ENCODE measurements at regions not wholly inside any gene's neighbourhood (a gene's known extent, or its start where the extent isn't known, plus 50 kb on each side); places are given as distances from the start of the nearest gene placed in this dataset.

DNA sequence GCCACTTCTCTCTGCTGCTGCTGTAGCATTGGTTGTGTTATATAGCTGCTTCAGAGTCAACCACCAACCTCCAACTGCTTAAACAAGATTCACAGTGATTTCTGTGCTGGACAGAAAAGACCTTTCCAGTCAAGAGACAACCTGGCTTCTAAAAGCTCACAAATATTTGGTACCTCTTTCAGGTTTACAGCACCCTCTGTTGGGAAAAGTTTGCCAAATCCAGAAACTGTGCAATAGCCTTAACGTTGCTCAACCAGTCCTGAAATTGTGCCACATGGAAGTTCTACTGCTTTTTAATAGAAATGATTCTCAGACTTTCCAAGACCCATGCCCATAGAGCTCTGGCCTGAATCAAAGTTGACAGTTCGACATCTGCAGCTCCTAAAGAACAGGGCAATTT is 842.1 kb upstream of the HTR2C start:
- peaks cover 11% of the 10 kb centered on the region for H3K27me3 Mint-ChIP-seq
- no peaks in the 10 kb centered on the region for H3K4me1 Mint-ChIP-seq (ENCODE audit: low read depth)
- no peak for DNase-seq
- H3K4me3 Mint-ChIP-seq = no peak overlapping the region
- H3K9me3 Mint-ChIP-seq = no peaks in the 10 kb centered on the region
- no peaks in the 10 kb centered on the region for H3K36me3 Mint-ChIP-seq (ENCODE audit: low read depth)
- no peak overlapping the region for H3K27ac Mint-ChIP-seq

DNA sequence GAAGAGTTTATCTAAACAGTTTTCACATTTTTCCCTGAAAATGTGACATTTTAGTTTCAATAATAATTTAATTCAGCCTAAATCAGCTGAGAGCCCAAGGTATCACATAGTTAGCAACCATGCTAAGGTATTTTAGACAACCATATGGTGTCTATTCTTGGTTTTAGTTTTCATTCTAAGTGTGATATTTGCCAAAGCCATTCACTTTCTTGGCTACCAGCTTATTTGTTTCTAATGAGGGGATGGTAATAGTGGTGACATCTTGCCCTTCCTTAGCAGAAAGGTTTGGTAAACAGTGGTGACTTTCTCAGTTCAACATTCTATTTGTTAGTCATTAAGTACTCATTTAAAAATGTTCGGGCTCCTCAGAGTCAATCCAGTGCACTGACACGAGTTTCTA is 854.9 kb upstream of the HTR2C start:
- no peak for DNase-seq
- H3K27me3 Mint-ChIP-seq = peaks cover 10% of the 10 kb centered on the region
- no peaks in the 10 kb centered on the region for H3K36me3 Mint-ChIP-seq (ENCODE audit: low read depth)
- H3K4me3 Mint-ChIP-seq = no peak overlapping the region
- H3K4me1 Mint-ChIP-seq (ENCODE audit: low read depth) = no peaks in the 10 kb centered on the region
- no peak overlapping the region for H3K27ac Mint-ChIP-seq
- H3K9me3 Mint-ChIP-seq = no peaks in the 10 kb centered on the region

DNA sequence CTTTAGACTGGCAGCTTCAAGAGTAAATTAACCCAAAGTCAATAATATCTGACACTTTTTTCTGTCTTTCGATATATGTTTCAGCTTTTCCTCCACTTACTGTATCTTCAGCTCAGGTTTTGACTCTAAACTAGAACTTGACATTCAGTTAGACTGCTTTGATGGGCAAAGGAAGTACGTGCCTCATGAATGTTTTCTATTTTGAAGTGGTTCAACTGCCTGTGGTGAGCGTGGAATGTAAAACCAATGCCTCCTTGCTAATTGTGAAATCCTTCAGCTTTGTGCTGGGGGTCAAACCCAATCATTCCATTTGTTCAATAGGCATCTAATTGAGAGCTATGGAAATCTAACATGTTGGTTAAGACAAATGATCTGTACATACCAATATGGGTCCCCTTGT is 857.0 kb upstream of the HTR2C start:
- H3K27me3 Mint-ChIP-seq = peaks cover 6% of the 10 kb centered on the region
- no peaks in the 10 kb centered on the region for H3K9me3 Mint-ChIP-seq
- no peaks in the 10 kb centered on the region for H3K4me1 Mint-ChIP-seq (ENCODE audit: low read depth)
- no peak overlapping the region for H3K27ac Mint-ChIP-seq
- H3K36me3 Mint-ChIP-seq (ENCODE audit: low read depth) = no peaks in the 10 kb centered on the region
- no peak for DNase-seq
- H3K4me3 Mint-ChIP-seq = no peak overlapping the region

DNA sequence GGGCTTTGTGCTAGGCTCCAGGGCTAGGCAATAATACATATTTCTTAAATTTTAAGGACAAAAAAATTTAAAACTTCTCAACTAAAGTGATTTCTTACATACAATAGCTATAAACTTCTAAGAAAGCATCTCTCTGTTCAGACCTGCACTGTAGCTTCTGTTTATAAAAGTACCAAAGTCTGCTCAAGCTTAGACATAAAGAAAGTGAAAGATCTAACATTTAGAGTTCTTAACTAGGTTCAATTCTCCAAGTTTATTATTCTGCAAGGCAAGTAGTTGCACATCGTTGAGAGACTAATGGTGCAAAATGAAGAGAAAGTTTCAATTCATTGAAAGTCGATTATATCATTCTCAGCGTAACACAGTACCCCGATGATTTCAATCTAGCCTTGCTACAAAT is 857.4 kb upstream of the HTR2C start:
- Mint-ChIP-seq H3K4me1 (ENCODE audit: low read depth) (no peaks in the 10 kb centered on the region), H3K27ac (no peak overlapping the region), H3K27me3 (peaks cover 6% of the 10 kb centered on the region), H3K4me3 (no peak overlapping the region), H3K36me3 (ENCODE audit: low read depth) (no peaks in the 10 kb centered on the region), H3K9me3 (no peaks in the 10 kb centered on the region)
- DNase-seq = no peak

GRCh38 chrX:113726009-113726408 is 857.9 kb upstream of the HTR2C start:
- no peak overlapping the region for H3K27ac Mint-ChIP-seq
- peaks cover 4% of the 10 kb centered on the region for H3K27me3 Mint-ChIP-seq
- H3K4me1 Mint-ChIP-seq (ENCODE audit: low read depth) = no peaks in the 10 kb centered on the region
- no peaks in the 10 kb centered on the region for H3K36me3 Mint-ChIP-seq (ENCODE audit: low read depth)
- DNase-seq = no peak
- H3K4me3 Mint-ChIP-seq = no peak overlapping the region
- no peaks in the 10 kb centered on the region for H3K9me3 Mint-ChIP-seq

- no peak overlapping the region for H3K4me3 Mint-ChIP-seq
- no peaks in the 10 kb centered on the region for H3K36me3 Mint-ChIP-seq (ENCODE audit: low read depth)
- no peak overlapping the region for H3K27ac Mint-ChIP-seq
- no peak for DNase-seq
- H3K4me1 Mint-ChIP-seq (ENCODE audit: low read depth) = no peaks in the 10 kb centered on the region
- H3K27me3 Mint-ChIP-seq = peaks cover 17% of the 10 kb centered on the region
- no peaks in the 10 kb centered on the region for H3K9me3 Mint-ChIP-seq
Measured at GRCh38 chrX:113699939-113700338, 859.3 kb upstream of the AMOT start.

- Mint-ChIP-seq H3K27me3 (peaks cover 23% of the 10 kb centered on the region), H3K36me3 (ENCODE audit: low read depth) (no peaks in the 10 kb centered on the region), H3K4me3 (no peak overlapping the region), H3K4me1 (ENCODE audit: low read depth) (no peaks in the 10 kb centered on the region), H3K9me3 (no peaks in the 10 kb centered on the region), H3K27ac (no peak overlapping the region)
- no peak for DNase-seq
Measured at GRCh38 chrX:113675278-113675677, 834.6 kb upstream of the AMOT start.

DNA sequence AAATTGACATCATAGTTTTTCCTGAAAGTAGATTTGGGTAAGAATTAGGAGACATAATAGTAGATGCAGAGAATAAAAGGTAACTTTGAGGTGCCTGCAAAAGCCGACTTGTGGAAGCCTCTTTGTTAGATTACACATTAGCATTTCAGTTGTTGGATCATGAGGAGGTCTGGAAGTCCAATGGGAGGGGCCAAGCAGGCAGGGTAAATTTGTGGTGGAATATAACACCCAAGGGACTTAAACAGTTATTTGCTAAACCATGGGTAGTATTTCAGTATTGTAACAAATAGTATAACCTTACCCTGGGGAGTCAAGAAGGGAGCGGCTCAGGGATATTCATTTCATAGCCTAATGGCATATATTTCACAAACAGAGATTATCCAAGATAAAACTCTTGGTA is 810.7 kb upstream of the AMOT start:
- no peak for DNase-seq
- Mint-ChIP-seq H3K4me1 (ENCODE audit: low read depth) (no peaks in the 10 kb centered on the region), H3K27me3 (peaks cover 19% of the 10 kb centered on the region), H3K4me3 (no peak overlapping the region), H3K36me3 (ENCODE audit: low read depth) (no peaks in the 10 kb centered on the region), H3K9me3 (no peaks in the 10 kb centered on the region), H3K27ac (no peak overlapping the region)

- Mint-ChIP-seq H3K27me3 (peaks cover 9% of the 10 kb centered on the region), H3K36me3 (ENCODE audit: low read depth) (no peaks in the 10 kb centered on the region), H3K27ac (no peak overlapping the region), H3K9me3 (no peaks in the 10 kb centered on the region), H3K4me3 (no peak overlapping the region), H3K4me1 (ENCODE audit: low read depth) (no peaks in the 10 kb centered on the region)
- DNase-seq = no peak
Measured at GRCh38 chrX:113644426-113644825, 803.8 kb upstream of the AMOT start.

DNA sequence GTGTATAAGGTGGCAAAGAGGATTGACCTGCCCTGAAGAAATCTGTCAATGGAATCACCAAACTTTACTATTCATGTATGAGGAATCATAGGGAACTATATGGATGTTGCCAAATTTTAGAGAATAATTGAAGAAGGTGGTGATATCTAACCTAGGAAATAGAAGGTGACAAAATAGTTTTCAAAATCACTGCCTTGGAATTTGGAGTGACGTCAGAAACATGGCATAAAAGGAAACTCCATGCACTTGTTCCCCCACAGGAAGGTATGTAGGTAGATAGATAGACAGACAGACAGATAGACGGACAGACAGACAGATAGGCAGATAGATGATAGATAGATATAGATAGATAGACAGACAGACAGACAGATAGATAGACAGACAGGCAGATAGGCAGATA is 793.9 kb upstream of the AMOT start:
- Mint-ChIP-seq H3K27ac (no peak overlapping the region), H3K4me1 (ENCODE audit: low read depth) (no peaks in the 10 kb centered on the region), H3K27me3 (peaks cover 9% of the 10 kb centered on the region), H3K4me3 (no peak overlapping the region), H3K9me3 (no peaks in the 10 kb centered on the region), H3K36me3 (ENCODE audit: low read depth) (no peaks in the 10 kb centered on the region)
- DNase-seq = no peak

GRCh38 chrX:113629326-113629725 is 788.7 kb upstream of the AMOT start:
- no peak overlapping the region for H3K4me3 Mint-ChIP-seq
- no peaks in the 10 kb centered on the region for H3K36me3 Mint-ChIP-seq (ENCODE audit: low read depth)
- no peaks in the 10 kb centered on the region for H3K4me1 Mint-ChIP-seq (ENCODE audit: low read depth)

DNA sequence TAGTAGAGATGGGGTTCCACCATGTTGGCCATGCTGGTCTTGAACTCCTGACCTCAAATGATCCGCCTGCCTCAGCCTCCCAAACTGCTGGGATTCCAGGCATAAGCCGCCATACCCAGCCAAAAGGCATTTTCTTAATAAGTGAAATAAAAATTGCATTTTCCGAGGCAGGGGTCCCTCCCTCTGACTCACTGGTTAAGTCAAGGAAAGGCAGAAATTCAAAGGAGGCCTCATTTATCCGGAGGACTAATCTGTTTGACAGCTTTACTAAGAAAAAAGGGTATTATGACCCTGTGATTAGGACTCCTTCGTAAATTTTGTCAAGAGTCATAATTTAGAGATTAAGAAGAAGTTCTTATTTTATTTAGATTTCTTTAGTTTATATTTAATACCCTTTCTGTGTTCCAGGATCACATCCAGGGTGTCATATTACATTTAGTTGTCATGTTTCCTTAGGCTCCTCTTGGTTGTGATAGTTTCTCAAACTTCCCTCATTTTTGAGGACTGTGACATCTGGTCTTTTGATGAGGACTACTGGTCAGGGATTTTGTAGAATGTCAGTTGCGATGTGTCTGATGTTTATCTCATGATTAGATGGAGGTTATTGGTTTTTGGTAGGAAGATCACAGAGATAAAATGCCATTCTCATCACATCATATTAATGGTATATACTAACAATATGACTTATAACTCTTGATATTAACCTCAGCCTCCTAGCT is 753.7 kb upstream of the AMOT start:
- Mint-ChIP-seq H3K4me3 (no peak overlapping the region), H3K27me3 (peaks cover 14% of the 10 kb centered on the region)
- DNase-seq = no peak

More at GRCh38 chrX:113629326-113629725, 788.7 kb upstream of the AMOT start:
- Mint-ChIP-seq H3K27me3 (peaks cover 20% of the 10 kb centered on the region), H3K9me3 (no peaks in the 10 kb centered on the region), H3K27ac (no peak overlapping the region)
- DNase-seq = no peak

DNA sequence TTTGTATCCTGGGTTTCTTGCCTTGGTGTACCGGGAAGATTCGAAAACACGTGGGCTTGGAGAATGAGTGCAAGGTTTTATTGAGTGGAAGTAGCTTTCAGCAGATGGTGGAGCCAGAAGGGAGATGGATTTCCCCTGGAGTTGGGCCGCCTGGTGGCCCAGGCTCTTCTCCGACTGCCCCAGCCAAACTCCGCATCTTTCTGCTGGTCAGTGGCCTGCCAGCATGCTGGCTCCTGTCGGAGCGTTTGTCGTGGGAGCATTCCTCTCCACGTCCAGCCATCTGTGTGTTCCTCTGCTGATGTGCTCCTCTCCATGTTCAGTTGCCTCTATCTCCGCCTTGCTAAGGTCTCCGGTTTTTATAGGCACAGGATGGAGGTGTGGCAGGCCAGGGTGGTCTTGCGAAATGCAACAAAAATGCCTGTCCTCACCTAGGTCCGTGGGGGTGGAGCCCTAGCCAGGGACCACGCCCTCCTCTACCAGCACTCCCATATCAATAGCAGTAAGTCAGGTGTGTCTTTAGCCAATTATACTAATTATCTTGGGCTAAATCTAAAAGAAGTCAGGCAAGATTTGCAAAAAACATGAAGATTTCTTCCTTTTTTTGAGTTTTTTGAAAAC is 745.8 kb upstream of the AMOT start:
- H3K27me3 Mint-ChIP-seq = peaks cover 7% of the 10 kb centered on the region
- no peak overlapping the region for H3K4me3 Mint-ChIP-seq
- H3K27ac Mint-ChIP-seq = no peak overlapping the region
- no peak for DNase-seq
- no peaks in the 10 kb centered on the region for H3K9me3 Mint-ChIP-seq
- H3K36me3 Mint-ChIP-seq (ENCODE audit: low read depth) = no peaks in the 10 kb centered on the region
- no peaks in the 10 kb centered on the region for H3K4me1 Mint-ChIP-seq (ENCODE audit: low read depth)

More for the DNA sequence above, 753.7 kb upstream of the AMOT start:
- Mint-ChIP-seq H3K27ac (no peak overlapping the region), H3K4me1 (ENCODE audit: low read depth) (no peaks in the 10 kb centered on the region), H3K36me3 (ENCODE audit: low read depth) (no peaks in the 10 kb centered on the region), H3K9me3 (peaks cover 5% of the 10 kb centered on the region)

- peaks cover 12% of the 10 kb centered on the region for H3K27me3 Mint-ChIP-seq
- H3K9me3 Mint-ChIP-seq = peaks cover 6% of the 10 kb centered on the region
- no peak overlapping the region for H3K4me3 Mint-ChIP-seq
- no peak for DNase-seq
- no peaks in the 10 kb centered on the region for H3K4me1 Mint-ChIP-seq (ENCODE audit: low read depth)
- no peak overlapping the region for H3K27ac Mint-ChIP-seq
- no peaks in the 10 kb centered on the region for H3K36me3 Mint-ChIP-seq (ENCODE audit: low read depth)
Measured at GRCh38 chrX:113580486-113580885, 739.9 kb upstream of the AMOT start.

DNA sequence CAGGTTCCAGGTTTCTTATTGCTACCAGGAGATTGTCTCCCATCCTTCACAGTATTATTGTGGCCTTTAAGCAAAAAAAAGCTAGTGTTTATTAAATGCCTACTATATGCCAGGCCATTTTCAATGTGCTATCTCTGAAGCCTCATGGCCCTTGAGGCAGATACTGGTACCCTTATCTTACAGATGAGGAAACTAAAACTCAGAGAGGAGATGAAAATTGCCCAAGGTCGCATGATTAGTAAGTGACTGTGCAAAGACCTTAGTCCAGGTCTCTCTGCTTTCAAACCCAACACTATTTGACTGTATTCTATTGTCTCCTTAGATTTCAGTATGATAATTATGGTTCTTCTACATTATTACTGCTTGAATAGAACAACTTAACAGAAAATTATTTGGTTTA is 717.9 kb upstream of the AMOT start:
- no peaks in the 10 kb centered on the region for H3K36me3 Mint-ChIP-seq (ENCODE audit: low read depth)
- H3K4me1 Mint-ChIP-seq (ENCODE audit: low read depth) = no peaks in the 10 kb centered on the region
- no peak overlapping the region for H3K27ac Mint-ChIP-seq
- H3K9me3 Mint-ChIP-seq = no peaks in the 10 kb centered on the region
- H3K27me3 Mint-ChIP-seq = peaks cover 21% of the 10 kb centered on the region
- H3K4me3 Mint-ChIP-seq = no peak overlapping the region
- DNase-seq = no peak
